ENCODE measurements at regions not wholly inside any gene's neighbourhood (a gene's known extent, or its start where the extent isn't known, plus 50 kb on each side); places are given as distances from the start of the nearest gene placed in this dataset.

DNA sequence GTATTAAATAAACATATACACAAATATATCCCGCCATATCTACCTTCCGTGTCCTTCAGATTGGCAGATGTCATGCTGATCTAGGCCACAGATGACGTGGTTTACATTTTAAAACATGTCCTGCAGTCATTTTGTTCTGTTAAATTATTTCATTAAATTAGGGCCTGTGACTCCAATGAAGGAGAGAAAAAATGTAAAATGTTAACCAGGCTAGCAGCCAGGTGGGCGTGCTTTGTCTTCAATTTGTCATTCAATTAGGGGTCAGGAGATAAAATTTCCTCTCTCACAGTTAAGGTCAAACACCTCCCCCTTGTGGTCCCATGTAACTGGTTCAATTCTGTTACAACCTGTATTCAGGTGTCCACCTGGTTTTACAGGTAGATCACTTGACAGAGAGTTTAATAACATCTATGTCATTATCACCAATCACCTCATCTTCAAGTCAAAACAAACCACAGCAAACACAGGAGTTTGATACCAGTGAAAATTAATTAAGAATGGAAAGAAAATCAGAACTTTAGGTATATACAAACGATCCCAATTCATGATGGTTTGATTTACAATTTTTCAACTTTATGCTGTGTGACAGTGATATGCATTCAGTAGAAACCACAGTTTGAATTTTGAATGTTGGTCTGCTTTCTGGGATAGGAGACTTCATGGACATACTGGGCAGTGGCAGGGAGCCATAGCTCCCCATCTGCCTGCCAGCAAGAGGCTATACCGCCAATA lies 339.4 kb downstream of the CMPK2 start:
- no peak for DNase-seq (ENCODE audit: low read depth)

DNA sequence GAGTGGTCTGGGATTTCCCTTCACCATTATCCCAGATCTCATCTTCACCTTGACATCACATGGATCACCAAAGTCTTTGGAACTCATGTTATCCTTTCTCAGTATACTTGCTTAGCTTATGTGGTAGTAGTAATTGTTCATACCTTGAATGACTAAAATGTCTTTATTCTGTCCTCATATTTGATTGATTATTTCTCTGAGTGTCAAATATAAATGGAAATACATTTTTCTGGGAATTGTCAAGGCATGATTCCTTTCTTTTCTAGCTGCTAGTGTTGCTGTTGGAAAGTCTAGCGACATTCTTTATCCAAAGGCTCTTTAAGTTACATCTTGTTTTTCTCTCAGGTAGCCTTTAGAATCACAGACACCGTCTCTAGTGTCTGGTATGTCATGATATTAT lies 334.4 kb downstream of the CMPK2 start:
- DNase-seq (ENCODE audit: low read depth) = no peak

DNA sequence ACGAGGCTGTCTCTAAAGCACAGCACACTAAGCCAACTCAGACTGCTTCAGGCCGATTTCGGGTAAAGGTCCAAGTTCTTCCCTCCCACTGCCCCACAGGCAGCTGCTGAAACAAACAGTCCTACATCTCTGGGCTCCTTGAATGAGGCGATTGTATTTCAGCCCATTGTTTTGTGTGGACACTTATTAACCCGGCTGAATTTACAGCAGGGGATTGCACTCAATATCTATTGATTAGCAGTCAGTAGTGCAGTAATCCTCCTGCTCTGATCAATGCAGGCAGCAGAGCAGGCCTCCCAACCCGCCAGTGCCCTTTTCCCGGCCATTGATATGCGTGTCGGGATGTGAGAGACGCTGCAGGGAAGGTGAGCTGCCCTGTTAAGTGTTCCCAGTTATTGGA lies 330.1 kb downstream of the CMPK2 start:
- no peak for DNase-seq (ENCODE audit: low read depth)

DNA sequence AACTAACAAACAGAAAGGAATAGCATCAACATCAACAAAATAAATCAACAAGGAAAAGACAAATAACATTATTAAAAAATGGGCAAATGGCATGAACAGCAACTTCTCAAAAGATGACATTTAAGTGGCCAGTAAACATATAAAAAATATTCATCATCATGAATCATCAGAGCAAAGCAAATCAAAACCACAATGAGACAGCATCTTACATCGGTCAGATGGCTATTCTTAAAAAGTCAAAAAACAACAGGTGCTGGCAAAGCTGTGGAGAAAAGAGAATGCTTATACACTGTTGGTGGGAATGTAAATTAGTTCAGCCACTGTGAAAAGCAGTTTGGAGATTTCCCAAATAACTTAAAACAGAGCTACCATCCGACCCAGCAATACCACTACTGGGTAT lies 327.1 kb downstream of the CMPK2 start:
- DNase-seq (ENCODE audit: low read depth) = no peak

DNA sequence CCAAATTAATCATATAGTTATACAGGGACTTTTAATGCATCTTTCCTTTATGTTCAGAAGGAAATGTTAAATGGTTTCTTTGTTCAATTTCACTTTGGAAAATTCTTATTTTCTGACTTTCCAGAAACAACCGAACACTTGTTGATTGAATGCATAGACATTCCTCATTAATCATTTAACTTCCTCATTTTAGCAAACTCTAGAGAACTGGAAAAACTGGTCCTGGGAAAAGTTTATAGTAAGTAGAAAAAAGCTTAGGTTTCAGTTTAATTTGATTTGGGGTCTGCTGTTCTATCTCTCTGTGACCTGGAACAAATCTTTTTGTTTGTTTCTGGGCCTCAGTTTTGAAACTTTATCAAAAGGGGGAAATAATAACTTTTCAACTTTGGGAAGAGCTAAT lies 320.4 kb downstream of the CMPK2 start:
- DNase-seq (ENCODE audit: low read depth) = no peak

DNA sequence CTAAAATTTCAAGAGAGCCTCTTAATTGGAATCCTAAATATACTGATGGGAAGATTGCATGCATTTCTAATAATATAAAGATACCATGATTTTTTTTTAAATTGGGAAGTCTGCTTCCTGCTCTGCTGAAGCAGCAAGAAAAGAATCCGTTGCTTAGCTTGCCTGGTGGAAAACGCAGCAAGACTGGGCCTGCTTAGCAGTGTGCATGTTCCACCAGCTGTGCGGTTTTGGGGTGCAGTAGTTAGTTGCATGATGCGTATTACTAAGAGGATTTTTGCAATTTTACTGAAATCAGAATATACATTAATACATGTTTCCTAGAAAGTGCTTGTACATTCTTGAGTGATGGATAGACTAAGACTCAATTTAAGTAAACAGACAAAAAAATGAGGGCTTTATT lies 319.9 kb downstream of the CMPK2 start:
- DNase-seq (ENCODE audit: low read depth) = no peak

DNA sequence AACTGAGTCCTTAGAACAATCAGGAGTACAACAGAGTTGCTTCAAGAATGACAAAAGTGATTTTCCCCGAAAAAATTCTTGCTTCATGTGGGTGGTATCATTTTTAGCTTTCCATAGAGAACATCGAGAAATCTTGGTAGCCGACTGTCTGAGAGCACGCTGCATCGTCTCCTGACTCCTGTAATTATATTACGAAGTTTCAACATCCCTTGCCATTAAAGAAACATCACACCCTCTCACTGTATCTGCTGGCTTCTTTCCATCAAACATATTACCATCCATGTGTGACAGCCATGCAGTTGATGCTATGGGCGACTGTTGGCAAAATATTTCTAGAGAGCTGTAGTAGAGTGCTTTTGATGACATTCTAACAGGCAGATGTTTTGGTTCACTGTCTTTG lies 311.2 kb downstream of the CMPK2 start:
- no peak for DNase-seq (ENCODE audit: low read depth)

DNA sequence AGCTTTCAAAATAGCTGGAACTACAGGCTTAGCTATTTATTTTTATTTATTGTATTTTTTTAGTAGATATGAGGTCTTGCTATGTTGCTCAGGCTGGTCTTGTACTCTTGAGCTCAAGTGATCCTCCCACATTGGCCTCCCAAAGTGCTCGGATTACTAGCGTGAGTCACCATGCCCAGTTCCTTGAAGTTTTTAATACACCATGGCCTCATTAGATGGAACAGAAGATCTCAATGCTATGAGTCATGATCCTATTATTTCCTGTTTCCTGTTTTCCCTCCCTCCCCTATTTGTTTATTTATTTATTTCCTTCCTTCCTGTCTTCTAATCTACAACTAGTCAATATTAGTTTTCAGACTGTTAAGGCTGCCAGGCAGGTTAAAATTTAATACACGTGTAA lies 309.0 kb downstream of the CMPK2 start:
- no peak for DNase-seq (ENCODE audit: low read depth)

DNA sequence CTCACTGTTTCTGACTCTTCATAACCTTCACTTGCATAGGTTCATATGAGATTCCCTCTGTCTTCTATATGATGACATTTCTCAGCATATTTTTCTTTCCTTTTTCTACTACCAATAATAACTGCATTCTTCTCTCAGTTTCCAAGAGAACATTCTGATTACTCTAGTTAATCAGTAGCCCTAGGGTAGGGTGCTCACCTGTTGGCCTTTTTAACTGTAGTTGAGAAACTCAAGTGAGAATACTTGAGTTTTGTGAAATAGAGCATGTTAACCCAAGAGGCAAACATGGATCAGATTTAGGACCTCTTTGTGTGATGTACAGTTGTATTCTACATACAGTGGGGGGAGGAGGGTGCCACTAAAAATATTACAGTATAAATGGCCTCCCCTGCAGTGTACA lies 308.0 kb downstream of the CMPK2 start:
- DNase-seq (ENCODE audit: low read depth) = no peak

DNA sequence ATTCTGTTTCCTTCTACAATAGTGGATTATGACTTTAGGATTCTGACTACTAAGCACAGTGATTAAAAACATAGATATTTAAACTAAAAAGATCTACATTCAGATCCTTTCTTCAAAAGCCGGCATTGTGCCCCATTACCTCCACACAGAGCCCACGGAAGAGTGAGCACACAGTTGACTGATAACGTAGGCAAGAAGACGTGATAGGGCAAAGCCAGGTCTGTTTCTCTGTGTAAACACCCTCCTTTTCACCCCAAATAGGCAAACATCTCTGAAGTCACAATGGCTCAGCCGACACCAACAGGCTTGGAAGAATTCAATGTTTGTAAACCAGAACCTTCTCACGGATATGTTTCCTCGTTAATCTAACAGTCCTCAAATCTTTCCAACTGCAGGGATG lies 302.9 kb downstream of the CMPK2 start:
- no peak for DNase-seq (ENCODE audit: low read depth)

DNA sequence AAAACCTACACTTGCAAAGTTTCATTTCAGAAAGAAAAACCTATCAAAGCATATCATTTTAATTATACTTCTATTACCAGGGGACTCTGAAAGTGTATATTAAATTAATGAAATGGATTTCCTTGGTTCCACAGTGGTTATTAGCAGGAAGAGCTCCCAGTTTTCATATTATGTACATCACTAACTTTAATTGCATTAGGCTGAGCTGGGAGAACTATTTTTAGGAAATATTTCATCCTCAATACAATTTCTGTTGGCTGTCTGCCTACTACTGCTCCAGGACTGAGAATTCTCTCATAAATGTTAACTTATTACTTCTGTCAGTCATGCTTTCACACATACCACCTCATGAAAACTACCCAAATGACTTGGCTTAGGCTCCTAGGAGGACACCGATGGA lies 301.4 kb downstream of the CMPK2 start:
- DNase-seq (ENCODE audit: low read depth) = no peak

DNA sequence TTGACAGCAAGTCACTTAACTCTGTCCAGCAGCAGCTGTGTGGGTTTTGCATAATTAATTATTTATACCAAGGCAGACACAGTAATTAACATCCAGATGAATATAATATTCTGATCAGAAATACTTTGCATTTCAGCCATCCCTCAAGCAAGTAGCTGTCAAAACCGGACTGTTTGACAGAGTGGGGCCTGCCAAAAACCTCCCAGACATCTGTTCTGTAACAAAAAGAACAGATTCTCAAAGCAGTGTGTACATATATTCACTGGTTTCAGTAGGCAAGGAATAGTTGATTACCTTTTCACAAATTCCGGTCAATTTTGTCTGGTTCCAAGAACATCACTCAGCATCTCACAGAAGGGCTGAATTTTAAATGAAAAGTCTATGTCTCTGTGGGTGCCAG lies 291.6 kb downstream of the CMPK2 start:
- no peak for DNase-seq (ENCODE audit: low read depth)

DNA sequence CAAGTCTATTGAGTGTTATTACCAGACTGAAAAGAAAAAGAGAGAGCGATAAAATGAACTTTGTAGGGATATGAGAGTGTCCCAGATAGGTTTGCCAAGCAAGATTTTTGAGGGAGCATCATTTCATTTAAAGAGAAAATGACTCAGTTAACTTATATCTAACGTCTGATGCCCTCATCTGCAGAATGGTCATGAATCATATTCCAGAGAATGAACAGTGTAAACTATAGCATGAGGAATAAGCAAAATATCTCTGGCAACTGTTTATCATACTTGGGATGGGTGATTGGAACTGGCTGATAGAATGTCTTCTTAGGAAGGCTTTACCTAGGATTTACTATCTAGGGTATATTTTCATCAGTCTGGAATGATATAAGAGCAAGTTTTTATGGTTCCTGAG lies 289.4 kb downstream of the CMPK2 start:
- no peak for DNase-seq (ENCODE audit: low read depth)

DNA sequence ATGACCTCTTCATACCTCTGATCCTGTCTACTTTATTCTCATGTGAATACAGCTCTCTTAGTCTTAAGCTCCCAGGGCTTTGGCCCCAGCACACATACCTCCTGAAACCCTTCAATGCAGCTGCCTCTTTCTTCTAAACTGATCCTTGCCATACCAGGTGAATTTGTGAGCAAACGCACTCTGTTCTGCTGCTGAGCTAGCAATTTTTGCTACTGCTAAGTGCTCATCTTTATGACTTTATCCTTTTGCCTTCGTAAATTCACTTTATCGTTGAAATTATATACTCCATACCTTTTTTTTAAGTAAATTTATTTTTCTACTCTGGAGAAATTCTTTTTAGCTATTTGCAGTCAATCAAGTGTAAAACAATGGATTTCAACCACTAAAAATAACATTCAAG lies 287.7 kb downstream of the CMPK2 start:
- DNase-seq (ENCODE audit: low read depth) = no peak

DNA sequence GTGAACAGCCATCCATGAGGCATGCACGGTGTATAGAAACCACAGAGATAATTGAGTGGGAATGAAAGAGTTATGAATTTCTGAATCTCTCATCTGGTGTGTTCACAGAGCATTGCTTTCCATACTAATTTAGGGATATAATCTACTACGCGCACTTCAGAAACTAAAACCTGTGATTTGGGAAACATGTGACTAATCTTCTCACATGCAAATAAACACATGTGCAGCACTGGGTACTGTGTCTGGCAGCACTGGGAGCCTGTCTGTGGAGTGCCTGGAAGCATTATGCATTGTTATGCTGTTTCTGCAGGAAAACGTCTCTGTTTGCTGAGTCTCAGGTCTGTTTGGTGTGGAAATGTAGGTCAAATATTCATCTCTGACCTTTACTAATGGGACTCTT lies 287.3 kb downstream of the CMPK2 start:
- no peak for DNase-seq (ENCODE audit: low read depth)

DNA sequence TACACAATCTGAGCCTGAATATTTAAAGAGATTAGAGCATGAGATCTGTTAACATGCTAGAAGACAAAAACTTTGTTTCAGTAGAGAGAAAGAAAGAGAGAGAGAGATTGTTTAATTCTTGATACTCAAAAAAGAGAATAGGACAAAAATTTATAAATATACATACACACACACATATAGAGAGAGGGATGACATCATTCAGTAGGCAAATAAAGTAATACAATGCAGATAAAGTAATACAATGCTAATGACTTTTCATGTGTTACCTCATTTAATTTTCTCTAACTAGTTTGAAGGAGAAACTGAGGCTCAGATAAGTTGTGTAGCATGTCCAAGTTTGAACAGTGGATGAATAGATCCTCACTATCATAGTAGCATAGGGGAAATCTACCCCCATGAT lies 286.4 kb downstream of the CMPK2 start:
- no peak for DNase-seq (ENCODE audit: low read depth)

DNA sequence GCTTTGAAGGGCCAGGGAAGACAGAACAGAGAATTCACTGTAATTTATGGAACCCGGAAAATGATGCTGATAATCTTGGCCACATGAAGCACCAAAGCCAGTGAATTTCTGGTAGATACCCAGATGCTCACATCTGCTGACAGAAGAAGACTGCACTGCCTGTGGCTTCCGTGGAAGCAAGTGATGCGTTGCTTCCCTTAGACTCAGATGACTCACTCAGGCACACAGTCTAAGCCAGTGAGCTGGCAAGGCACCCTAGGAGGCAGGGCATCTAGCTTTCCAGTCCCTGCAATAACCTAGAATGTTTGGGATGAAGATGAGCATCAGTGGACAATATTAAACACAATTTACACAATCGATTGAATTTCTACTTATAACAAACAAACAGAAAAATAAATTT lies 284.7 kb downstream of the CMPK2 start:
- DNase-seq (ENCODE audit: low read depth) = no peak

DNA sequence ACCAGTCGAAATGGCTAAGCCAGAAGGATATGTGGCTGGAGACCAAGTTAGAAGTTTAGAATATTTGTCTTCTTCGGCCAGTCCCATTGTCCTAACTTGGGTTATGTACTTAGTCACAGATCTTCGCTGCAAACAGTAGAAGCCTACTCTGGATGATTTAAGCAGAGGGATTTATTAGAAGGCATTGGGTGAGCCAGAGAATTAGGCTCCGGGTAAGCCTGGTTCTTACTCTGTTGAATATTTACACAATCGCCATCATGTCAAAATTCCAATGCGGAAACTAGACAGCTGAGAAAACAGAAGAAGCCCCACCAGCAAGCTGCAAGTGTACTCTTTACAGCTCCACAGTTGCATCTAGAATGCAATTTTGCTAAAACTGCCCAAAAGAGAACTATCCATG lies 276.6 kb downstream of the CMPK2 start:
- DNase-seq (ENCODE audit: low read depth) = no peak

DNA sequence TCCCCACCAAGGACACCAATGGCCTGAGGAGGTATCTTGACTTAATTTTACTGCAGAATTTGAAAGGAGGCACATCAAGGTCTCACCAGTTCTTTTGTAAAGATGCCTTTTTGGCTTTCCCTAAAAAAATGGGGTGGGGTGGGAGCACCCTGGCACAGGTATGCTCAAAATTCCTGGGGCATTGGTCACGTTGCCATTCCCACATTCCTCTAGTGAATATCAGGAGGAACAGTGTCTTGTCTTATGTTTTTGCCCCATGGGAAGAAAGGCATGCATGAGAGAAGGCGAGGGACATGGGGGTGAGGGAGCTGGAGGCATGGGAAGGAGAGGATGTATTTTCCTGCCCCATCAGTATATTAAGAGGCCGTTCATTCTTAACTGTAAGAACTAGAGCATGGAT lies 275.3 kb downstream of the CMPK2 start:
- no peak for DNase-seq (ENCODE audit: low read depth)

DNA sequence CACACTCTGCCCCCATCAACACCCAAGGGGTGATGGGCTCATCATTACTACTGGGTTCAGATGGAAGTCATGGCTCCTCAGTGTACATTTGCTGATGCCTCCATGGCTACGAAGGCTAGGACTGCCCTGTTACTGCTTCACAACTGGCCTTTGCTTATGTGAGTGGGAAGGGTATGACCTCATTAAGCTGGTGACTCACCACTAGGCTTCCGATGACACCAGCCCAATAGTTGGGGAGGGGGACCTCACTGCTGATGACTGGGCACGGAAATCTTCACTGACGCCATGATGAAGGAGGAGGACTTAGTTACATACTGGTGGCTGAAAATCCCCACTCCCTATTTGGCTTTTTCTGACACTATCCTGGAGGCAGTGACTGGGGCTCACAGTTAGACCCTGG lies 263.2 kb downstream of the CMPK2 start:
- DNase-seq (ENCODE audit: low read depth) = no peak

DNA sequence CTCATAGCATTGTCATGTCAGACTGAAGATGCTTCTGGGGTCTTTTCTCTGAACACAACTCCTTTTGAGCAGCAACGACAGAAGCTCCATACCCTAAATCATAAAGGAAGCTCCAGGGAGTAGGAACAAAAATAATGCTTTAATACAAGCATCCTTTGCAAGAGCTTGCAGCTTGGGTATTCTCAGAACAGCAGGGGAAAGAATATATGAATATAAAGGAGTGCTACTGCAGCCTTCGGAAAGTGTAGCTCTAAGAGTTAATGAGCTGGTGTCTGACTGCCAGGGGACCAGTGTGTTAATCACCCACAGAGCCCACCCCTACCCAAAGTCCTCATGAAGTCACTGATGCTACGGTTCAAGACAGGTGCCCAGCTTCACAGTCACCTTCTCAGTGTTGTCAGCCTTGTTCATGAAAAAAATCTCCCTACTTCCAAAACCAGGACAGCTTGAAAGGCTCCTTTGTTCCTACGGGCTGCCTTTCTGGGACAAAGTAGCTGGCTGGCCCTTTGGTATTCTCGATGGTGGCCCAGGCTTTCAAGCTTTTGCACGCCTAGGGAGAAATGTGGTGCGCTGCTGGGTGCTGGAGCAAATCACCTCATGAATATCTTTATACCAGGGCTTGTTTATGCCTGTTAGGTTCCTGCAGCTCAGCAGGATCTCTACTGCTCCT lies 259.7 kb downstream of the CMPK2 start:
- DNase-seq (ENCODE audit: low read depth) = no peak

DNA sequence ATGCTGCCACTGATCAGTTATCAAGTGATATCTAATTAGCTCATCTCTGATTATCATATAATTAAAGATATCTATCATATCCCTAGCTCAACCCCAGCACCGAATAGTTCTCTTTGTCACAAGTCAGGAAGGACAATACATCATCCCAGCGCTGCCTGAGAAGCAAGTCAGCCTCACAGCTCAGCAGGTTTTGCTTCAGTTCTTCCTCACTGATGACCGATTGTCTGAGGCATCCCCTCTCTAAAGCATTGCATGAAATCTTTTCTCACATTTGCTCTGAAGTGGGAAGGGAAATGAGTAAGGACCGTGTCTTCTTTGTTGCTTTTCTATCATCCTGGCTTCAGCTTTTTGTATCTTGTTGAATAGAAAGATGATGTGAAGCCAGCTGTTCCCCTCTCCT lies 247.9 kb downstream of the CMPK2 start:
- DNase-seq (ENCODE audit: low read depth) = no peak

DNA sequence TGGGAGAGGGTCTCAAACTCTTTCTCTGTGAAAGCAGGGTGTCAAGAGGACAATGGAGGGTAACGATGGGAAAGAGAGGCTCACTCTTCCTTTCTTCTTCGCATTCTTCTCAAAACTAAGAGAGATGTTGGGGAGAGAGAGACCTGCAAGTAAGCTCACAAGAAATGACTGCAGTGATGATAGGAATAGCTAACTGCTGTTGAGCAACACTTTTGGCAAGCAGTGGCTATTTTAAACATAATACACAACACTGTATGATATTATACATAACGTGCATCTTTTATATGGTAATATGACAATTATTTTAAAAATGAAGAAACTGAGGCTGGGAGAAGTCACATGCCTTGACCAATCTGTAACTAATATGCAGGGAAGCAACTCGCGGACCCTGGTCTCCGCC lies 247.5 kb downstream of the CMPK2 start:
- DNase-seq (ENCODE audit: low read depth) = no peak

DNA sequence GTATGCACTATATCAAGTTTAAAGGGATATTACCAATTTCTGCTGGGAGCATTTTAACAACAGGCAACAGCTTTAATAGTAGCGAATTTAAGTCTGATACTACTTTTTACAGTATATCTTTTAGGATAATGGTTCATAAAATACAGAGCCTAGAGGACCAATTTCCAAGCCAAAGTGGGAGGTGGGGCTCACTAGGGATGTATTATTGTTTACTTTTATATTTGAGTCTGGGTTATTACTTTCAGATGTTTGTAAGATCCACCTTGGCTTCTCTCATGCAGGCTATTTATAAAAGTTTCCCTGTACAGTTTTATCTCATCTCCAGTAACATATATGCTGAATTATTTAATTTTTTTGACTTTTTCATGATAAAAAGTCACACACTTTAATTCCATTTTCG lies 242.0 kb downstream of the CMPK2 start:
- DNase-seq (ENCODE audit: low read depth) = no peak

Measured in stimulated activated CD8-positive, alpha-beta memory T cell treated with anti-CD3 and anti-CD28 coated beads, Interleukin-4, amount 100 ng/mL, for 24 hours (primary cell).